HG03442 (cell line): ENCODE measurements at regions not wholly inside any gene's neighbourhood (a gene's known extent, or its start where the extent isn't known, plus 50 kb on each side); places are given as distances from the start of the nearest gene placed in this dataset.
"Not testable (repeated sequence)": the region's sequence is repeated elsewhere in the genome, so short reads cannot be mapped to it uniquely, and the experiment has no call there.

Experiments used
- ATAC-seq: cut with Tn5 transposase; IDR thresholded peaks from one replicate; pipeline ENCODE4 v1.9.1; 2021; ENCODE audit warnings: mild to moderate bottlenecking, moderate library complexity; ENCODE audit not compliant: unreplicated experiment

DNA sequence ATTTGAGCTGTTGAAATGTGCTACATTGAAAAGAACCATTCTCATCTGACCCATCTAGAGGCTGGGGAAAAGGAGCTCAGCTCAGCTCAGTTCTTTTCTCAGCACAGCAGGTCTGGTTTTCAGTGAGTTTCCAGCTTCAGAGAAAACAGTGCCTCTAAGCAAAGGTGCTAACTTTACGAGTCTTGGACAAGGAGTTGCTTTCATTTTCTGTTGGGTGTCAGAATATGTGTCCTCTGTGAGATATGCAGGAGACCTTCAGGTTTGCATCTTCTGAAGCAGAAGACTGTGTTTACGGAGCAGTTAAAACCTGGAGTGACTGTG is 321.3 kb upstream of the USP24 start:
- ATAC-seq: no peak

DNA sequence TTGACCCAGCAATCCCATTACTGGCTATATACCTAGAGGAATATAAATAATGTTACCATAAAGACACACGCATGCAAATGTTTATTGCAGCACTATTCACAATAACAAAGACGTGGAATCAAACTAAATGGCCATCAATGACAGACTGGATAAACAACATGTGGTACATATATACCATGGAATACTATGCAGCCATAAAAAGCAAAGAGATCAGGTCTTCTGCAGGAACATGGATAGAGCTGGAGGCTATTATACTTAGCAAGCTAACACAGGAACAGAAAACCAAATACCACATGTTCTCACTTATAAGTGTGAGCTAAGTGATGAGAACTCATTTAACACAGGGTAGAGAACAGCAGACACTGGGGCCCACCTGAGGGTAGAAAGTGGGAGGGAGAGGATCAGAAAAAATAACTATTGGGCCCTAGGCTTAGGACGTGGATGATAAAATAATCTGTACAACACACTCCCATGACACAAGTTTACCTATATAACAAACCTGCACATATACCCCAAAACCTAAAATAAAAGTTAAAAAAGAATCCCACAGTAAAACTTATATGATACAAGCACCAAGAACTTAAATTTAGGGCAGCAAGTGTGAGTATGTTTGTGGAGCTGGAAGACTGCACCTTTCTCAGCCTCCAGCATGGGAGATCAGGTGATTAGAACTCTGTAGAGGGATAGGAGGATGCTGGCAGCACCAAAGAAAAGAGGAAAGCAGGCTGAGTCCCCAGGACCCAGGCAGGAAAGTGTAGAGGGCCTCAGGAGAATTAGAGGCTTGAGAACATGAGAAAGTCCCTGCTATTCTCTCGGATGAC is 320.8 kb upstream of the USP24 start:
- no peak for ATAC-seq

DNA sequence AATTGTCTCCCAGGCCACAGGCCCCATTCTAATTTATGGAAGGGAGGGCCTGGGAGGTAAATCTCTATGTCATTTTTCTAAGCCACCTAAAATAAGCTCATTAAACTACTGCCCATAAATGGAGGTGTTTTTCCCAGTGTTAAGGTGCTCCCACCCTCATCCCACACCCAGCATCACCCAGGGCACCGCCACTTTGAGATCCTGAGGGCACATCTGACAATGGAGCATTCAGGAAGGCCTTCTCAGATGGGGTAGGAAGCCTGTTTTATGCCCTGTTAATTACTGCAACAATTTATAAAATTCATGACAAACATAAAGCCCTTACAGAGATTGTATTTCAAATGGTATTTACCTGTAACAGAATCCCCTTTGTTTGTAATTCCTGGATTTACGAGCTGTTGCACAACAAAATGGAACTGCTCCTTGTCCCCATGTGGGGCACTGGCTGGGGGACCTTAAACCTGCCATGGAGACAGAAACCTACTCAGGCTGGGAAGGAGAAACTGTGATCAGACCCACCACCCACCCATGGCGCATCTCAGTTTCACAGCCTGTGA is 319.5 kb upstream of the USP24 start:
- no peak for ATAC-seq

DNA sequence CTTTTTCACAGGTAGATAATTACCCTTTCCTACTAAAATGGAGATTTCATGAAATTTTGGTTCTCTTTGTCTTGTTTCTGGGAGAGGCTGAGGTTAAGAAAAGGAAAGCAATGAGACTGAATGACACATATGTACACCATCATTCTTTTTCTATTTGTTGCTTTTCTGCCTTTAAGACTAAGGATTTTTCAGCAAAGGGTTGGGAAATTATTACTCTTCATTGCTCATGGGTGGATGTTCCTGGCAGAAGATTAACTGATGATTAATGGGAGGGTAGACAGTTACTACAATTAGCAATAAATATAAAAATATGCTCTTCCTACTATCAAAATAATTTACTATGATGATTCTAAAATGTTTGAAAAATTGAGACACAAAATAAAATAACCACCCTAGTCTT is 316.5 kb upstream of the USP24 start:
- ATAC-seq: no peak

DNA sequence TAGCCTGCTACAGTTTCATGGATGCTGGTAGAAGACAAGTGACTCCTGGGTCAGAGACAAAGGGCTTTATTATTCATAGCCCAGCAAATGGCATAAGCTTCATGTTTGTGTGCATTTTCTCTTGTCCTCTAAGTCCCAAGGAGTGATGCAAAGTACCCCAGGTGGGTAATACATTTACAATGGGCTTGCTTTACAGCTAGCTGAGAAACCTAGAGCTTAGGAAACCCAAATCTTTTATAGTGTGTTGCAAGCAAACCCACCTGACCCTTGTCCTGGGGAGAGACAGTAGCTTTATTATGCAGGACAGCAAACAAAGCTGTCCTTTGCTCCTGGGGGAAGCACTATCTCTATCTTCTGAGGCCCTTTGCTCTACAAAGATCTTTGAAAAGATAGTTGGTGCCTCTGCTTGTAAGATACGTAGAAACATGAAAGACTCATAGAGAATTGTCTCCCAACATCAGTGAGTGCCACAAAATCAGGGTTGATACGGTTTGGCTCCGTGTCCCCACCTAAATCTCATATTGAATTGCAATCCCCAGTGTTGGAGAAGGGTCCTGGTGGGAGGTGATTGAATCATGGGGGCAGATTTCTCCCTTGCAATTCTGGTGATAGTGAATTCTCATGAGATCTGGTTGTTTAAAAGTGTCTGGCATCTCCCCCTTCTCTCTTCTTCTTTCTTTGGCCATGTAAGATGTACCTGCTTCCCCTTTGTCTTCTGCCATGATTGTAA is 315.8 kb upstream of the USP24 start:
- no peak for ATAC-seq

DNA sequence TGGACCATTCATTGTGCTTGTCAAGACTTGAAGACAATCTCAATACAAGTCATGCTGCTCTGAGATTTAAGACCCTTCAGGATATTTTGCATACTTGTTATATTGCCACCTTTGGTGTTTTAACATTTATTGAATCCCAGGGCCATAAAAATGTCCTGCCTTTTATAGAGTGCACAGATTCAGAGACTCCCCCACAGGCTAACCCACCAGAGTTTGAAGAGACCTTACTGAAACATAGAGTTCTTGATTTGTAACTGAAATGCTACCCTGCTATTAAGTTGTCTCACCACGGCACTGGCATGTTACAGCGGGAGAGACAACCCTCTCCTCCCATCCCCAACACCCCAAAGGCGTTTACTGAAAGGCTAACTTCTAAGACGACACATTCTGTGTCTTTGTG is 313.9 kb upstream of the USP24 start:
- no peak for ATAC-seq

DNA sequence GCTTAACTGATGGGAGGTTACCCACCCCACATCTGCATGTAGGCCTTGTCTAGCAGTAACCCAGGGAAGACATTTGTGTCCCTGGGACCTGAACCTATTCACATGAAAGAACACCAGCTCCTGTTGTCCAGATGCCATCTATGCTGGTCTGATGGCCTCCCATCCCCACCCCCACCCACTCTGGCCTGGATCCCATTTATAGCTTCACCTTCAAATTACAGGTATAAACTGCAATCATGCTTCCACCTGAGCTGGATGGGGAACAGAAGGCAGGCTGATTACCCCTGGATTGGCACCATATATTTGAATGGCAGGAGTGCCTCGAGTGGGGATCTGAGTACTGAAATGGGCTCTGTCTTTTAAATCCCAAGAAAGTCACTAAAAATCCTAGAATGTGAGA is 312.7 kb upstream of the USP24 start:
- ATAC-seq: no peak

DNA sequence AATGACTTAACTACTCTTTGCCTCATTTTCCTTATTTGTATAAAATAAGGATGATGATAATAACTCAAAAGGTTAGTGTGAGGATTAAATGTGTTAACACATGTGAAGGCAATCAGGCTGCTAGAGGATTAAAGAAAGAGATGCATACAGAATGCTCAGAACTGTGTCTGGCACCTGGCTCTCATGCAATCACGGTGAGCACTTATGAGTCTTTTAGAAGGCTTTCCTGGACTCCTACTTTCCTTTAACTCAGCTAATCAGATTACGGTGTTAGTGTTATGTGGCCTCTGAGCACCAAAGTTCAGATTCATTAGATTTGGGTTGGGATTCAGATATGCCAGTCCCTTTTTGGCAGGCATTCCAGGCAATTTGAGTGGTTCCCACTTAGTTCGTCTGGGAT is 311.6 kb upstream of the USP24 start:
- no peak for ATAC-seq

DNA sequence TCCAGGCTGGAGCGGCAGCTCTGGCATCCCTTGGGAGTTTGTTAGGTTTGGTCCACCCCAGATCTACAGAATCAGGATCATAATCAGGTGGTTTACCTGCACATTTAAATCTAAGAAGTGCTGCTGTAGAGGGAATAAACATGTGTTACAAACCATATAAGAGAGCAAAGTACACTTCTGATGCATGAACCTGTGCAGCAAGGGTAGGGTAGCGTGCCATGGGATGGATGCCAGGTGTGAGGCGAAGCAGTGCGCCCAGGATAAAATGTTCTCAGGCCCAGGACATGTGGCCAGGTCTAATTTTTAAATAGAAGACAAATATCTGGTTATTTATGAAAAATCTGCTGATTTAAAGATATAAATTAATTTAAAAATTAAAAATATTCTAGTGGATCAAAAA is 308.8 kb upstream of the USP24 start:
- ATAC-seq: no peak

DNA sequence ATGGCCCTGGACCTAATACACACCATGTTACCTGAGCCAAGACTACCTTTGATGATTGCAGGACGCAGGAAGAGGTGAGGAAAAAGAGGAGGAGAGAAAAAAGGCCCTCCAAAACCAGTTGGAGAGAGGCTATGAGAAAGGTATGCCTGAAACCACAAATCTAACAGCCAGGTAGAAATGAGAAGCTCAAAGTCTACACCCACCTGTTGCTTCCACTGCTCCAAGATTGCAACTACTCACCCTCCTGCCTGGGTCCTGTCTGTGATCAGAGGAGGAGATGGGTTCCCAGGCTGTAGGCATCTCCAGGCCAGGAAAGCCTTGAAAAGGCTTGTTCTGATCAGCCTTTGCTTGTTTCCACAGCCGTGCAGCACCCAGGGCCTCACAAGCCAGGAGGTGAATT is 307.8 kb upstream of the USP24 start:
- ATAC-seq: no peak

DNA sequence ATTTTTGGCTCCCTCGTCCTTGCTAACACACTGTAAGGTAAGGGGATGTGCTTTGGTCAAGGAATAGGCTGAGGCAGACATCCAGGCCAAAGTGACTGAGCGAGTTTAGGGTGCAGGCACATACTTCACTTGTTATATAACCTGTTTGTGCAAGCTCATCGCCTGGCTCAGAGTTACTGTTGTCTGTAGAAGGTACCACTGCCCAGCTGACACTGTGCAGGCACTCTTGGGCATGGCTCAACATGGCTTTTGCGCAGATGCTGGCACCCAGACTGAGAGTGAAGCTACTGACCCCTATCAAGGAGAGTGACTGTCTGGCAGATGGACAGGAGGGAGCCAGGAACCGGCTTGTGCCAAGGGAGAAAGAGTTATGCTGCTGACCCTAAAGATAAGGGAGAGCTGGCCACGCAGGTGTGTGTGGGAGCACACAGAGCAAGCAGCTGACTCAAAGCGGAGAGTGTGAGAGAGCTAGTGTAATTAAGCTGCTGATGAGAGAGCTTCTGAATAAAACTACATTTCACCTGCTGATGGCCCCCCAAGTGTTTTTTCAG is 307.3 kb upstream of the USP24 start:
- ATAC-seq: no peak

DNA sequence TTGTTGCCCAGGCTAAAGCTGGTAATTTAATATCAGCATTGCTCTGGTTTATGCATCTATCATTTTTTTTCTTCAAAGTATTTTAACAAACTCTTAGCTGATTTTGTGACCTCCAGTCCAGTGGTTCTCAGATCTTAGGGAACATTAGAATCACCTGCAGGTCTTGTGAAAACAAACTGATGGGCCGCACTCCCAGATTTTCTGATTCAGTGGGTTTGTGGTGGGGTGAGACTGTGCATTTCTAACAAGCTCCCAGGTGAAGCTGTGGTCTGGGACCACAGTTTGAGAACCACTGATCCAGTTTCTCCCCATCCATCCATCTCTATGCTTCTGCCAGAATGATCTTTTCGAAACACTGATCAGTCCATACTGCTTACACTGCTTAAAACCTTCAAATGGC is 305.7 kb upstream of the USP24 start:
- no peak for ATAC-seq

DNA sequence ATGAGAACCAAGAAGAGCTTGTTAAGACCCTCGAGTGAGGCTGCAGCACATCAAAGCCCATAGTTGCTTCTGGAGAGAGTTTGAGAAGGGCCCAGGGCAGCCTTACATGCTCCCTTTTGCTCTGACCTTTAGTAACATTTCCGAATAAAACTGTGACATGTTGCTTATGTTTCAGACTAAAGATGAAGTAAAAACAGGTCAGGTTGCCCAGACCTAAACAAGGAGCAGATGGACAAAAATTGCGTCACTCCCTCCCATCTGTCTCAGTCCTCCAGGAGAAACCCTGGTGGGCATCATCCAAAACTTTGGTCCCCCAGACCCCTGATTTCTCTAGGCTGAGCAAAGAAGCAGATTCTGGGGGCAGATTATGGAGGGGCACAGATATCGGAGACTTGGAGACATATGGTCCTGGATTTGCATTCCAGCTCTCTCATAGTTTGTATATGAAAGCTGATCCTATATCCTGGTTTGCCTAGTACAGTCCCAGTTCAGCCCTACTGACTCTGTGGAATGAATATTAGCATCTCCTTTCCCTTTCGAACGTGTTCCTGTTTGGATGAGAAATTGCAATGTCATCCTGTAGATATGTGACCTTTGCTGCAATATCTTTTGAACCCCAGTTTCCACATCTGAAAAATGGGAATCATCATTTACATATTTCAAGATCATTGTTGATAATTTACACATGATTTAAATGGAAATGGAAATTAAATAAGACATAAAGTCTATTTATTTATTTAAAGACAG is 304.9 kb upstream of the USP24 start:
- no peak for ATAC-seq

DNA sequence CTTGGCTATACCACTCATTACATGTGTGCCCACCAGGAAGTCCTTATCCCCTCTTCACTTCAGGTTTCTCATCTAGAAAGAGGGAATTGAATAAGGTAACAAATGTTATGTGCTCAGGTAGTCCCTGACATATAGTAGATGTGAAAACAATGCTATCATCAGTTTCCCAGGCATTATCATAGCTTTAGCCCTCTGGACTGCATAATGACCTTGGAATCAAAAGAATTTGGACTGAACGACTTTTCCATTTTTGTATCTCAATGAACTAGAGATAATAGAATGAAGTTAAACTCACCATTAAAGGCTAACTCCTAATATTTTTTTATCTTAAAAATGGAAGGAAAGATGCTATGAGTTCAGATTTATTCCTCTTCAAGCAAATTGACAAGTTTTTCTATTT is 304.1 kb upstream of the USP24 start:
- no peak for ATAC-seq

DNA sequence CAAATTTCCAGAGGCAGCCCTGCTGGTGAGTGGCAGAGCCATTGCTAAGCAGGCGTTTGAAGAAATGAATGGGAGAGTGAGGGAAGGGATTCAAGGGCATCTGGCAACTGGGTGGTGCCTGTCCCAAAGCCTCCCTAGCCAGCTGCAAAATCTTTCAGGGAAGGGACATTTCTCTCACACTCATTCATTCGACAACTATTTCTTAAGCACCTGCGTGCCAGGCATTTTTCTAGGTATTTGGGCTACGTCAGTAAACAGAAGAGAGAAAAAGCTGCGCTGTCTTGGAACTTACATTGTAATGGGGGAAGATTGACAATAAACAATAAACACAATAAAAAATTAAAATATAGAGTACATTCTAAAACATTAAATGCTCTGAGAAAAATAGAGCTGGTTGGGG is 301.9 kb upstream of the USP24 start:
- no peak for ATAC-seq

DNA sequence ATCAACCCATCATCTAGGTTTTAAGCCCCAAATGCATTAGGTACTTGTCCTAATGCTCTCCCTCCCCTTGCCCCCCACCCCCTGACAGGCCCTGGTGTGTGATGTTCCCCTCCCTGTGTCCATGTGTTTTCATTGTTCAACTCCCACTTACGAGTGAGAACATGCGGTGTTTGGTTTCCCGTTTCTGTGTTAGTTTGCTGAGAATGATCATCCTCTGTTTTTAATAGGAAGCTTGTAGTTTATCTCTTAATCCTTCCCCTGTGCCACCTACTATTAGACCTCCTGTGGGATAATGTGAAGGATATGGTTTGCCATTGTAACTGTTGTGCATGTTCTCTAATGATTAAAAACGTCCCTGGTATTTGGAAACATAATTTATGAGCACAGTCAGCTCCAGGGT is 299.4 kb upstream of the USP24 start:
- ATAC-seq: not testable (repeated sequence)

DNA sequence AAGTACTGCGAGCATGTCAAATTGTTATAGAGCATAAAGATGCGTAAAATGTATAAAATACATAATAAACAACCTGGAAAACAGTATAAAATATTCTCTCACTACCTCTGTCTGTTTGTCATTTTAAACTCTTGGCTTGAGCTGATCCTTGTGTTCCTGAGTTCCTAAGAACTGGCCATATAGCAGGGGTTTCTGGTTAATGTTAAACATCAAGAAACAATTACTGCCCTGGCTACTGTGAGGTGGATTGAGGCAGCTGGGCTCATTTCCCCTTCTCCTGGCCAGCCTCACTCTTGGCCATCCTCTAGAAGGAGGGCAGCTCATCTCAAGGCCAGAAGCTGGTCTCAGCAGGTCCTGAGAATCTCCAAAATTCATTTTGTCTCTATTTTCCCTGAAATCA is 297.3 kb upstream of the USP24 start:
- no peak for ATAC-seq

DNA sequence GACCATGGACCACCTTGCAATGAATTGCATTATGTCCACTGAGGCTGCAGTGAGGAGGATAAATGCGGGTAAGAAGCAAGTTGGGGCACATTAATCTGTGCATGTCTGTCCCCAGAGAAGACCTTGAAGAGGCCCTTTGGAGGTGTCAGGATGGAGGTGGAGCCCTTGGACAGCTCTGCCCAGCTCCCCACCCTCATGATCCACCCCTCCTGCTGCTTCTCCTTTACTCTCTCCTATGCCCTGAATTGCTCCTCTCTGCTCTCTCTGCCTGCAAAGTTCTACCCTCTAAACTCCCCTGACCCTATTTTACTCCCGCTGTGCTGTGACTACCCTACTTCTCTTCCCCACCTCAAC is 292.4 kb upstream of the USP24 start:
- ATAC-seq: no peak

DNA sequence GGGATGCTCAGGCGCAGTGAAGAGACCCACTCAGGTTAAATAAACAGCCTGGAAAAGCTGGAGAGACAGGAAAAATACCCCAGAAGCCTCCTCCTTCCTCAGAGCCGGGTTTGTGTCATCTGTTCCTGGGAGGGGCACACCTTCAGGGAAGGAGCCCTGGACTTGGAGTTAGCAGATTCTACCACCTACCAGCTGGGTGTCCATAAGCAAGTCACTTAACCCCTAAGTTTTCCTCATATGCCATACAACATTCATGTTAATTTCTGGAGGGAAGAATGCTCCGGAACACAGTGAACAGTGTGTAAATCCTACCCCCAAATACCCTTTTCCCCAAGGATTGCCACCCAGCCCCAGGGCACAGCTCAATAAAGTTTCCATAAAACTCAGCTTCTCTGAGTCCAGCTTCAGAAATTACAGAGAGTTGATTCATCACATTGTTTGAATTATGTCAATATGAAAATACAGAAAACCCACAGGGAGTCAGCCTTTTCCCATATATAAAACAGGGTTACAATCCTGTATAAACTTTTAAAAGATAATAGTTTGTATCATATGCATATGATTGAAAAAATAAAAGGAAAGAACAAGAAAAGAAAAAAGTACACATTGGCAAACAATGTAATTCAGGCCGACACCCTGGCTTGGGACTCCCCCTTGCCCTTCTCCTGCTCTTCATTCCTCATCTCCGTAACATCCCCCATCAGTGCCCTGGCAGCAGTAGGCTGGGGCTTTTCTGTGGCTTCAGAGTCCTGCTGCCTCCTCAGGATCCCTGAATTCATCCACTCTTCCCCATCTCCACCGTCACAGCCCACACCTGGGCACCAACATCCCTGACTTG is 291.8 kb upstream of the USP24 start:
- ATAC-seq: no peak

DNA sequence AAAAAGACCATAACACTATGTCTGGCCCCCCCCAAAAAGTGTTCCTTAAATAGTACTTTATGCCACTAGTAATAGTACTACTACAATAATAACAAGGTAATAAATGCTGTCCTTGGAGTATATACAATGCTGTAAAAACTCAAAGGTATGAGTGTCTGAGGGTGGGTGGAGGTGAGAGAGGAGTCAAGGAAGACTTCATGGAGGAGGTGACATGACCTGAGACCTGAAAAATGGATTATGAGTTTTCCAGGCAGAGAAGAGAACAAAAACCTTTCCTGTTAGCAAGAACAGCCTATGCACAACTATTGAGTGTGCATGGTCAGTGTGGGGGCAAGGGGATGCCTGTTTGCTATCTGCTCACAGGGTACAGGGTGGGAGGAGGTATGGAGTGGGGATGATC is 290.2 kb upstream of the USP24 start:
- no peak for ATAC-seq

DNA sequence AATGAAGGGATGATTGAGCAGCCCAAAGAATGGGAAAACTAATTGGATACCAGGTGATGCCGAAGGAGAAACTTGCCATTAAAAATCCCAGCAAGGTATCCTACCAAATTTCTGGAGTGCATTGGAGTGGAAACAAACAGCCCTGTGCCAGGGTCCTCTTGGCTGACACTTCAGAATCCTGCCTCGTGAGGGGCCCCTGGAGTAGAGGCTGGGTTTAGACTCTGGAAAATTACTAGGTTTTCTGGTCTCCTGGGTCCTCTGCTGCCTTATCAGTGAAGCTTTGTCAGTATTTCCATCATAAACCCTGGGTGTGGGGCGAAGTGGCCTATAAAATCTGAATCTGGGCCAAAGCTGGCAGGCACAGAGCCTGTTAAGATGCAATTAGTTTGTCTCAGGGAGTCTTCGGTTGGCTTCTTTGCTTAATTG is 289.2 kb upstream of the USP24 start:
- ATAC-seq: no peak
